ENCODE measurements at regions not wholly inside any gene's neighbourhood (a gene's known extent, or its start where the extent isn't known, plus 50 kb on each side); places are given as distances from the start of the nearest gene placed in this dataset.

GRCh38 chr5:8871446-8871845, 674.4 kb downstream of the SEMA5A start:
- H3K4me2 ChIP-seq (ENCODE audit: low read length), result no peak overlapping the region
- H3K36me3 ChIP-seq (ENCODE audit: insufficient read depth, low read length), result no peaks in the 10 kb centered on the region
- no peaks in the 10 kb centered on the region for H3K79me2 ChIP-seq (replicated peaks; ENCODE audit: insufficient read depth, low read length)
- no peak overlapping the region for H2AFZ ChIP-seq (ENCODE audit: low read depth, low read length)
- H3K9me3 ChIP-seq (ENCODE audit: low read length), result no peaks in the 10 kb centered on the region
- no peak overlapping the region for H3K27ac ChIP-seq (ENCODE audit: low read length)
- no peak overlapping the region for H3K9ac ChIP-seq (ENCODE audit: low read length)
- H3K4me3 ChIP-seq (ENCODE audit: low read length), result no peak overlapping the region
- H3K9me2 ChIP-seq (ENCODE audit: insufficient read depth, low read length), result no peaks in the 10 kb centered on the region
- no peaks in the 10 kb centered on the region for H3F3A ChIP-seq (ENCODE audit: insufficient read depth, low read length, poor library complexity, severe bottlenecking)
- no peak for TF ChIP-seq MXI1 (conservative IDR thresholded peaks at IDR 0.05; ENCODE audit: poor library complexity, severe bottlenecking)
- no peak for TF ChIP-seq SMC3 (conservative IDR thresholded peaks at IDR 0.05; ENCODE audit: poor library complexity)
- no peak for TF ChIP-seq EZH2 (IDR thresholded peaks at IDR 0.05; ENCODE audit: borderline replicate concordance, insufficient read depth, low read length, poor library complexity, severe bottlenecking)
- TF ChIP-seq POLR2AphosphoS5 (IDR thresholded peaks at IDR 0.05), result no peak
- no peak for TF ChIP-seq CTCF (IDR thresholded peaks at IDR 0.05; ENCODE audit: poor library complexity, severe bottlenecking)
- TF ChIP-seq REST (IDR thresholded peaks at IDR 0.05; ENCODE audit: borderline replicate concordance), result no peak
- no peaks in the 10 kb centered on the region for H3K27me3 ChIP-seq (ENCODE audit: insufficient read depth, low read depth, low read length)
- no peaks in the 10 kb centered on the region for H4K20me1 ChIP-seq (ENCODE audit: insufficient read depth)

- Histone ChIP-seq H3K9me3 (ENCODE audit: low read length) (no peaks in the 10 kb centered on the region), H2AFZ (ENCODE audit: low read depth, low read length) (no peak overlapping the region), H3F3A (ENCODE audit: insufficient read depth, low read length, poor library complexity, severe bottlenecking) (no peaks in the 10 kb centered on the region), H3K27me3 (ENCODE audit: insufficient read depth, low read depth, low read length) (no peaks in the 10 kb centered on the region), H3K4me3 (ENCODE audit: low read length) (no peak overlapping the region), H3K9ac (ENCODE audit: low read length) (no peak overlapping the region), H3K36me3 (ENCODE audit: insufficient read depth, low read length) (no peaks in the 10 kb centered on the region), H3K4me2 (ENCODE audit: low read length) (no peak overlapping the region), H4K20me1 (ENCODE audit: insufficient read depth) (no peaks in the 10 kb centered on the region), H3K79me2 (replicated peaks; ENCODE audit: insufficient read depth, low read length) (no peaks in the 10 kb centered on the region), H3K9me2 (ENCODE audit: insufficient read depth, low read length) (no peaks in the 10 kb centered on the region), H3K27ac (ENCODE audit: low read length) (no peak overlapping the region)
- TF ChIP-seq POLR2AphosphoS5 (IDR thresholded peaks at IDR 0.05) (no peak), TAF1 (IDR thresholded peaks at IDR 0.05; ENCODE audit: low read depth) (no peak), CTCF (IDR thresholded peaks at IDR 0.05; ENCODE audit: poor library complexity, severe bottlenecking) (no peak), MXI1 (conservative IDR thresholded peaks at IDR 0.05; ENCODE audit: poor library complexity, severe bottlenecking) (no peak), RAD21 (conservative IDR thresholded peaks at IDR 0.05) (no peak), SMC3 (conservative IDR thresholded peaks at IDR 0.05; ENCODE audit: poor library complexity) (no peak), EZH2 (IDR thresholded peaks at IDR 0.05; ENCODE audit: borderline replicate concordance, insufficient read depth, low read length, poor library complexity, severe bottlenecking) (no peak), EP300 (conservative IDR thresholded peaks at IDR 0.05; ENCODE audit: poor library complexity, severe bottlenecking) (no peak), REST (IDR thresholded peaks at IDR 0.05; ENCODE audit: borderline replicate concordance) (no peak)
Observed at GRCh38 chr5:8875722-8876121, 670.2 kb downstream of the SEMA5A start.

Data from neural cell (in vitro differentiated cells).